ENCODE measurements at regions not wholly inside any gene's neighbourhood (a gene's known extent, or its start where the extent isn't known, plus 50 kb on each side); places are given as distances from the start of the nearest gene placed in this dataset.
A peak's percentile ranks its signal among the peaks of the same experiment; 100 is the strongest.

GRCh38 chr5:57332361-57332760 lies 150.2 kb downstream of the ACTBL2 start:
- DNase-seq, result peak; percentile 91

- DNase-seq, result no peak
Measured at GRCh38 chr5:57327561-57328367, 153.9 kb downstream of the GPBP1 start.

- DNase-seq, result peak; percentile 73
Measured at GRCh38 chr5:57325678-57326397, 152.0 kb downstream of the GPBP1 start.

GRCh38 chr5:57324861-57325260 lies 151.0 kb downstream of the GPBP1 start:
- DNase-seq, result peak; percentile 88

- DNase-seq, result peak; percentile 56
Measured at GRCh38 chr5:57324181-57324580, 150.3 kb downstream of the GPBP1 start.

GRCh38 chr5:57320582-57320981 lies 146.7 kb downstream of the GPBP1 start:
- DNase-seq, result no peak

GRCh38 chr5:57319628-57320027 lies 145.8 kb downstream of the GPBP1 start:
- DNase-seq, result no peak

- DNase-seq, result no peak
Measured at GRCh38 chr5:57318251-57318650, 144.4 kb downstream of the GPBP1 start.

- DNase-seq, result no peak
Measured at GRCh38 chr5:57317341-57317740, 143.5 kb downstream of the GPBP1 start.

- peak; percentile 84 for DNase-seq
Measured at GRCh38 chr5:57316798-57317327, 143.0 kb downstream of the GPBP1 start.

GRCh38 chr5:57315941-57316340 lies 142.1 kb downstream of the GPBP1 start:
- DNase-seq, result no peak
